GM12891 (cell line): ENCODE measurements at regions not wholly inside any gene's neighbourhood (a gene's known extent, or its start where the extent isn't known, plus 50 kb on each side); places are given as distances from the start of the nearest gene placed in this dataset.

Experiments
- PAX5 ChIP-seq: IDR thresholded peaks from 2 replicates; pipeline ENCODE4 v1.6.1; 2011; ENCODE audit warnings: low read length, moderate library complexity, mild to moderate bottlenecking; ENCODE audit not compliant: insufficient read depth, severe bottlenecking
- POLR2A ChIP-seq: IDR thresholded peaks from 2 replicates; pipeline ENCODE4 v1.6.1; 2011; ENCODE audit warnings: low read depth, low read length, control low read depth
- SPI1 ChIP-seq: IDR thresholded peaks from 2 replicates; pipeline ENCODE4 v1.6.1; 2011; ENCODE audit warnings: low read depth, low read length, control low read depth
- TAF1 ChIP-seq: IDR thresholded peaks from 2 replicates; pipeline ENCODE4 v1.6.1; 2011; ENCODE audit warnings: low read depth, low read length, control low read depth

DNA sequence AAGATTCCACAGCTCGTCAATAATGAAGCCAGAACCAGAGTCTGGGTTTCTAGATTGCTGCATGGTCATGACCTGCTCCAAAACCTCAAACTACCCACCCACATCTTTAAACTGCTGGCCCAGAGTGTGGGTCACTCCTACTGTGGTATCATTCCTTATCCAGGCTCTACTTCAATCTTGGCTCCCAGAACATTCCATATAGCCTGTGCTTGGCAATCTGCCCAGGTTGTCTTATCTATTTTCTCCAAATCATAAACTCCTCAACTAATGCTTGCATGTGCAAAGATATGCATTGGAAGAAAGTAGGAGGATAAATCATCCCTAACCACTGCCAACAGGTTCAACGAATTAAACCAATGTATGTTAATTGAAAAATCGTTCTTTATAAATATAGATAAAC is 169.7 kb downstream of the ANXA2 start:
- TF ChIP-seq TAF1 (no peak), POLR2A (no peak), PAX5 (no peak), SPI1 (no peak)
